Fibroblast of lung (primary cell): ENCODE measurements at regions not wholly inside any gene's neighbourhood (a gene's known extent, or its start where the extent isn't known, plus 50 kb on each side); places are given as distances from the start of the nearest gene placed in this dataset.

Experiments used
- DNase-seq, 2 donors: peaks; one replicate each; pipeline versions ENCODE4 v3.0.0 to v3.0.0-alpha.2; 2010; ENCODE audit warnings: low read depth in 2 of 2
- H2AFZ ChIP-seq: 2 replicates; pipeline ENCODE4 v1.5.1; 2012; ENCODE audit warnings: low read length, control low read depth, inconsistent platforms
- H3K27ac ChIP-seq: 2 replicates; pipeline ENCODE4 v1.5.1; 2011; ENCODE audit warnings: low read length, control low read depth; ENCODE audit not compliant: insufficient read depth
- H3K27me3 ChIP-seq: 2 replicates; pipeline ENCODE4 v1.5.1; 2011; ENCODE audit warnings: mild to moderate bottlenecking, low read length; ENCODE audit not compliant: control insufficient read depth, insufficient read depth
- H3K36me3 ChIP-seq: 2 replicates; pipeline ENCODE4 v1.5.1; 2011; ENCODE audit warnings: low read length; ENCODE audit not compliant: control insufficient read depth, insufficient read depth
- H3K4me1 ChIP-seq: 2 replicates; pipeline ENCODE4 v1.5.1; 2011; ENCODE audit warnings: low read length; ENCODE audit not compliant: control insufficient read depth, insufficient read depth; ENCODE audit errors: extremely low read depth
- H3K4me2 ChIP-seq: 2 replicates; pipeline ENCODE4 v1.5.1; 2011; ENCODE audit warnings: low read length, control low read depth; ENCODE audit not compliant: insufficient read depth; ENCODE audit errors: extremely low read depth
- H3K4me3 ChIP-seq, 4 experiments: fragments of 200-600 bp in 1 of 4; sonication (generic) in 1 of 4; replicated peaks in 1 of 4; 2 replicates each; pipeline ENCODE4 v1.5.1; 2011 to 2016; ENCODE audit warnings: low read length in 4 of 4, low read depth in 3 of 4, mild to moderate bottlenecking in 3 of 4, control low read depth in 2 of 4, inconsistent platforms in 1 of 4, mixed read lengths in 1 of 4; ENCODE audit not compliant: insufficient read depth in 1 of 4; ENCODE audit errors: control extremely low read depth in 1 of 4
- H3K79me2 ChIP-seq: 2 replicates; pipeline ENCODE4 v1.5.1; 2012; ENCODE audit warnings: mild to moderate bottlenecking, low read length, inconsistent platforms; ENCODE audit not compliant: control insufficient read depth, insufficient read depth
- H3K9ac ChIP-seq: 2 replicates; pipeline ENCODE4 v1.5.1; 2011; ENCODE audit warnings: mild to moderate bottlenecking, low read length, control low read depth; ENCODE audit not compliant: insufficient read depth
- H3K9me3 ChIP-seq: 2 replicates; pipeline ENCODE4 v1.5.1; 2012; ENCODE audit warnings: low read depth, low read length; ENCODE audit not compliant: control insufficient read depth, insufficient read depth
- H4K20me1 ChIP-seq: 2 replicates; pipeline ENCODE4 v1.5.1; 2011; ENCODE audit warnings: low read length; ENCODE audit not compliant: control insufficient read depth, insufficient read depth; ENCODE audit errors: extremely low read depth
- EZH2 ChIP-seq: IDR thresholded peaks from 2 replicates; pipeline ENCODE4 v1.5.1; 2012; ENCODE audit warnings: low read length, control low read depth, mild to moderate bottlenecking; ENCODE audit errors: missing control alignments
- TF ChIP-seq, protein P1 (sequence below), 2 donors: IDR thresholded peaks in 1 of 2; conservative IDR thresholded peaks in 1 of 2; 1 replicate in 1 of 2; 2 replicates in 1 of 2; pipeline ENCODE4 v1.5.1; 2011 to 2012; ENCODE audit warnings: low read length in 2 of 2, control low read depth in 1 of 2, inconsistent platforms in 1 of 2, low read depth in 1 of 2, mild to moderate bottlenecking in 1 of 2

DNA sequence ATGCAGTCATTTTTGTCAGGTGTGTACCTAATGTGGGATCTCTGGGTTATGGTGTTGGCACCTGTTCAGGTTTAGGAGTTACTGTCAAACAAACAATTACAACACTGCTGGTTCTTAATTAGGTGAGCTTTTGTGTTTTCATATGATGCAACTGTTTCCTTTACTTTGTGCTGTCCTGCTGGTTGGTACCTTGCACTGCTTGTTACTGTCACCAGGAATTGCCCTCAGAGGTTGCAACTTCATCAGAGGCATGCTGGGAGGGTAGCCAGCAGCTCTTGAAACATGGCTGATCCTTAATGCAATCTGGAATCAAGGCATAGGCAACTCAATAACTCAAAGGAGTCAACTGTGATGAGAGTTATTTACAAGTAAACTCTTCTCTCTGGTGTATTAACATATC lies 400.3 kb downstream of the MIAT start:
- Histone ChIP-seq H3K27ac (no peak overlapping the region), H4K20me1 (no peaks in the 10 kb centered on the region), H3K4me3 (no peak overlapping the region), H3K27me3 (peaks cover 7% of the 10 kb centered on the region), H3K79me2 (no peaks in the 10 kb centered on the region), H3K4me2 (no peak overlapping the region), H3K4me1 (no peaks in the 10 kb centered on the region), H3K9me3 (no peaks in the 10 kb centered on the region), H2AFZ (no peak overlapping the region), H3K36me3 (no peaks in the 10 kb centered on the region), H3K9ac (no peak overlapping the region)
- no peak for DNase-seq
- TF ChIP-seq EZH2 = no peak
- TF ChIP-seq, protein P1, sequence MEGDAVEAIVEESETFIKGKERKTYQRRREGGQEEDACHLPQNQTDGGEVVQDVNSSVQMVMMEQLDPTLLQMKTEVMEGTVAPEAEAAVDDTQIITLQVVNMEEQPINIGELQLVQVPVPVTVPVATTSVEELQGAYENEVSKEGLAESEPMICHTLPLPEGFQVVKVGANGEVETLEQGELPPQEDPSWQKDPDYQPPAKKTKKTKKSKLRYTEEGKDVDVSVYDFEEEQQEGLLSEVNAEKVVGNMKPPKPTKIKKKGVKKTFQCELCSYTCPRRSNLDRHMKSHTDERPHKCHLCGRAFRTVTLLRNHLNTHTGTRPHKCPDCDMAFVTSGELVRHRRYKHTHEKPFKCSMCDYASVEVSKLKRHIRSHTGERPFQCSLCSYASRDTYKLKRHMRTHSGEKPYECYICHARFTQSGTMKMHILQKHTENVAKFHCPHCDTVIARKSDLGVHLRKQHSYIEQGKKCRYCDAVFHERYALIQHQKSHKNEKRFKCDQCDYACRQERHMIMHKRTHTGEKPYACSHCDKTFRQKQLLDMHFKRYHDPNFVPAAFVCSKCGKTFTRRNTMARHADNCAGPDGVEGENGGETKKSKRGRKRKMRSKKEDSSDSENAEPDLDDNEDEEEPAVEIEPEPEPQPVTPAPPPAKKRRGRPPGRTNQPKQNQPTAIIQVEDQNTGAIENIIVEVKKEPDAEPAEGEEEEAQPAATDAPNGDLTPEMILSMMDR (conservative IDR thresholded peaks at IDR 0.05 in 1 of 2, IDR thresholded peaks at IDR 0.05 in 1 of 2; ENCODE audit: low read depth in 1 of 2, low read length in 2 of 2) = no peak

DNA sequence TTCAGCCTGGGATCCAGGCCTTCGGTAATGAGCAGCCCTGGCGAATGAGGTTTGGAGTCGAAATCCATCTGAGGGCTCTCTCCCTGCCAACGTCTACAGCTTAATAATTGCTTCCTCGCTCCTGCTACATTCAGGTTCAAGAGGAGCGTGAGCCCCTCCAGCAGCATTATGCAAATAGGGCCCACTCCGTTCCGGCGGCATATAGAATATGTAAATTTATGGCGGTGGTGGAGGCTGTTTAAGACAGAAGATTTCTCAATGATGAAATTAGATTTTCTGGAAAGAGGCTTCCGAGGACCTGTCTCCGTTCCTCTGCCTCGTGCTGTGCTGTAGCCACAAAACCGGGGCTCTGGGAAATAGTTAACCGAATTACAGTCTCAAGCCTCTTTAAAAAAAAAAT lies 402.8 kb downstream of the MIAT start:
- Histone ChIP-seq H3K9me3 (no peaks in the 10 kb centered on the region), H3K79me2 (no peaks in the 10 kb centered on the region), H3K4me3 (no peak overlapping the region), H4K20me1 (no peaks in the 10 kb centered on the region), H3K4me2 (no peak overlapping the region), H3K36me3 (no peaks in the 10 kb centered on the region), H3K27ac (no peak overlapping the region), H3K9ac (no peak overlapping the region), H3K4me1 (no peaks in the 10 kb centered on the region), H2AFZ (no peak overlapping the region), H3K27me3 (peaks cover 14% of the 10 kb centered on the region)
- TF ChIP-seq EZH2 = no peak
- TF ChIP-seq, protein P1 (conservative IDR thresholded peaks at IDR 0.05 in 1 of 2, IDR thresholded peaks at IDR 0.05 in 1 of 2; ENCODE audit: low read depth in 1 of 2, low read length in 2 of 2) = no peak
- DNase-seq = no peak

DNA sequence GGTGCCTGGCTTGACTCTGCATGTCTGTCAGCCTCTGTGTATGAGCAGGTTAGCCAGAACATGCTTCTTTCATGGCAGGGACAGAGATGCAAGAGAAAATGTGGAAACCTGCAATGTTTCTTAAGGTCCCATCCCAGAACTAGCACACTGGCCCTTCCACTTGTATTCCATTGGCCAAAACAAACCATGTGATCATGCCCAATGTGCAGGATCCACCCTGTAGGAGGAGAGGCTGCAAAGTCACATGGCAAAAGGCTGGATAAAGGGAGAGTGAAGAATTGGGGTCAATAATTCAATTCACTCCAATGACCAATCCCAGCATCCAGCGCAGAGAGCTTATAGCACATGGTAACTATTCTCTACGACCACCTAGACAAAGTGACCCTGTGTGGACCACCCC lies 405.5 kb downstream of the MIAT start:
- Histone ChIP-seq H3K9me3 (no peaks in the 10 kb centered on the region), H3K4me3 (no peak overlapping the region), H3K27me3 (peaks cover 11% of the 10 kb centered on the region), H3K4me2 (no peak overlapping the region), H2AFZ (no peak overlapping the region), H3K36me3 (no peaks in the 10 kb centered on the region), H3K9ac (no peak overlapping the region), H3K27ac (no peak overlapping the region), H3K4me1 (no peaks in the 10 kb centered on the region), H4K20me1 (no peaks in the 10 kb centered on the region), H3K79me2 (no peaks in the 10 kb centered on the region)
- no peak for TF ChIP-seq EZH2
- TF ChIP-seq, protein P1 (conservative IDR thresholded peaks at IDR 0.05 in 1 of 2, IDR thresholded peaks at IDR 0.05 in 1 of 2; ENCODE audit: low read depth in 1 of 2, low read length in 2 of 2) = no peak
- DNase-seq = no peak
